OCI-LY1 (cell line): ENCODE measurements at regions not wholly inside any gene's neighbourhood (a gene's known extent, or its start where the extent isn't known, plus 50 kb on each side); places are given as distances from the start of the nearest gene placed in this dataset.

Experiments used
- CTCF ChIP-seq: fragments of 200-600 bp; sonication (generic), shearing (Covaris generic); IDR thresholded peaks from 2 replicates; pipeline ENCODE4 v1.5.1; 2017; ENCODE audit warnings: mild to moderate bottlenecking, antibody characterized with exemption, low read length, moderate library complexity, mixed read lengths
- EZH2 ChIP-seq: fragments of 200-600 bp; sonication (generic), shearing (Covaris generic); IDR thresholded peaks from 2 replicates; pipeline ENCODE4 v1.8.0; 2017; ENCODE audit warnings: borderline replicate concordance, mixed run types, mild to moderate bottlenecking, antibody characterized with exemption, low read length, moderate library complexity, mixed read lengths

- TF ChIP-seq EZH2: no peak
- no peak for TF ChIP-seq CTCF
Measured at GRCh38 chr12:46977871-46978375, 101.5 kb upstream of the PCED1B start.
